ENCODE measurements at regions not wholly inside any gene's neighbourhood (a gene's known extent, or its start where the extent isn't known, plus 50 kb on each side); places are given as distances from the start of the nearest gene placed in this dataset.
"Not testable (repeated sequence)": the region's sequence is repeated elsewhere in the genome, so short reads cannot be mapped to it uniquely, and the experiment has no call there.

- not testable (repeated sequence) for TF ChIP-seq BACH2 (CRISPR knock-in tag; IDR thresholded peaks at IDR 0.05; ENCODE audit: borderline replicate concordance); ZFP30 (CRISPR knock-in tag; IDR thresholded peaks at IDR 0.05); ZFP3 (CRISPR knock-in tag; IDR thresholded peaks at IDR 0.05); CSRNP3 (CRISPR knock-in tag; IDR thresholded peaks at IDR 0.05); TSHZ2 (CRISPR knock-in tag; IDR thresholded peaks at IDR 0.05); ZNF70 (CRISPR knock-in tag; IDR thresholded peaks at IDR 0.05); ZNF565 (CRISPR knock-in tag; conservative IDR thresholded peaks at IDR 0.05; ENCODE audit: low read depth); TCF4 (CRISPR knock-in tag; IDR thresholded peaks at IDR 0.05; ENCODE audit: borderline replicate concordance); CSDC2 (CRISPR knock-in tag; IDR thresholded peaks at IDR 0.05); ARNTL (CRISPR knock-in tag; IDR thresholded peaks at IDR 0.05; ENCODE audit: borderline replicate concordance, low read depth); CREB5 (CRISPR knock-in tag; IDR thresholded peaks at IDR 0.05; ENCODE audit: low read depth); PATZ1 (CRISPR knock-in tag; IDR thresholded peaks at IDR 0.05; ENCODE audit: borderline replicate concordance)
Observed at GRCh38 chr5:12578803-12579202, 674.6 kb upstream of the CTNND2 start.

All from SK-N-SH treated with all-trans-retinoic acid at 6 μM for 48 hours (cell line).